NCI-H2227 (cell line): ENCODE measurements at regions not wholly inside any gene's neighbourhood (a gene's known extent, or its start where the extent isn't known, plus 50 kb on each side); places are given as distances from the start of the nearest gene placed in this dataset.

ENCODE experiments used
- DNase-seq: peaks from one replicate; lab custom pipeline; 2025; ENCODE audit not compliant: unreplicated experiment; lab: John Stamatoyannopoulos, UW

DNA sequence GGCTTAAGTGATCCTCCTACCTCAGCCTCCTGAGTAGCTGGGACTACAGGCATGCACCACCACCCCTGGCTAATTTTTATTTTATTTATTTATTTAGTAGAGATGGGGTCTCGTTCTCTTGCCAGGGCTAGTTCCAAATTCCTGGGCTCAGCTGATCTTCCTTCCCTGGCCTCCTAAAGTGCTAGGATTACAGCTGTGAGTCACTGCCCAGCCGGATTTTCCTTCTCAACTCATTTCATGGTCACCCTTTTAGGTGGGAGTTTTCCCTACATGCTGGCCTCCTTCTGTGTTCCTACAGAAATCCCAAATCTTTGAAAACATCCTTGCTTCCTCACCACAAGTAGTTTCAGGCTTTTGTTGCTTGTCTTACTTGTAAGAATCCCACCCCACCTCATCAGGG, 102.1 kb upstream of the SIAH1 start:
- no peak for DNase-seq

DNA sequence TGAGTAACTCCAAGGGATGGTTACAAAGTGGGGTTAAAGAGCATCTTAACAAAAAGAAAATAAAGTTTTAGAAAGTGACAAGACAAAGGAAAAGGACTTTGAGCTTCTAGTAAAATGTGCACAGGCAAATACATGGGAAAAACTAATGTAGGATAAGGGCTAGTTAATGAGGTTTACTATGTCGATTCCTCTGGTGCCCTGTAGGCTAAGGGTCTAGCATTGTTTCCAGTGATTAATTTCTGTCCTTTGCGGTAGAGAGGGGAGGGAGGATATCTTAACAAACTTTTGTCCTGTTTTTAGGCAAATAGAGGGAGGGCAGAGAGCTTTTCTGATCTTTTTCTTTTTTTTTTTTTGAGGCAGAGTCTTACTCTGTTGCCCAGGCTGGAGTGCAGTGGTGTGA, 96.6 kb upstream of the SIAH1 start:
- no peak for DNase-seq

GRCh38 chr16:48481211-48481610, 96.0 kb upstream of the SIAH1 start:
- no peak for DNase-seq

DNA sequence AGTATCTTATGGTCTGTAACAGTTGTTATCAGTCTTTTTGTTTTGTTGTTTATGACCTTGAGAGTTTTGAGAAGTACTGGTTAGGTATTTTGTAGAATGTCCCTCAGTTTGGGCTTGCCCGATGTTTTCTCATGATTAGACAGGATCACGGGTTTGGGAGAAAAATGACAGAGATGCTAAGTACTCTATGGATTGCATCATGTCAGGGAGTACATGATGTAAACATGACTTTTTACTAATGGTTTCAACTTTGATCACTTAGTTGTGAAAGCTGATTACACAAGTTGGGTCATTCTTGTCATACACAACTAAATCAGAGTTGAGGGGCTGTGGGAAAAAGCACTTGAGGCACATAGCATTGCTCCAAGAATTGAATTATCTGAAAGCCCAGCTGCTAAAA, 94.7 kb upstream of the SIAH1 start:
- DNase-seq = no peak

DNA sequence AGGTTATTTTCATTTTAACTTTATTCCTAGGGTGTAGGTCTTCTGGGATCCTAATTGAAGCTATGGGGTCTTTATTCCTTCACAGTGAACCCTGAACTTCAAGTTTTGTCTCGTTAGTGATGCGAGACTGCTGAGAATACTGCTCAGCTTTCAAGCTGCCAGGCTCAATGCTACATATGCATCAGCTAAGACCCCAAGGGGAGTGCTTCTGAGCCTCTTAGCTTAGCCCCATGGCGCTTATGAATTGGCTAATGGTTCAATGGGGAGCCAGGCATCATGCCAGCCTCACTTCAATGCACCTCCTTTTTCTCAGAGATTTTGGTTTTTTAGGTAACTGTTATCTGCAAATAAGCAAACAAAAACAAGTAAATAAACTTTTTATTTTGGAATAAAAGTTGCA, 94.1 kb upstream of the SIAH1 start:
- DNase-seq = no peak

- DNase-seq = no peak
These were observed 93.2 kb upstream of the SIAH1 start for GRCh38 chr16:48478393-48478792.

- no peak for DNase-seq
These were observed 86.2 kb upstream of the SIAH1 start for GRCh38 chr16:48471435-48471834.

DNA sequence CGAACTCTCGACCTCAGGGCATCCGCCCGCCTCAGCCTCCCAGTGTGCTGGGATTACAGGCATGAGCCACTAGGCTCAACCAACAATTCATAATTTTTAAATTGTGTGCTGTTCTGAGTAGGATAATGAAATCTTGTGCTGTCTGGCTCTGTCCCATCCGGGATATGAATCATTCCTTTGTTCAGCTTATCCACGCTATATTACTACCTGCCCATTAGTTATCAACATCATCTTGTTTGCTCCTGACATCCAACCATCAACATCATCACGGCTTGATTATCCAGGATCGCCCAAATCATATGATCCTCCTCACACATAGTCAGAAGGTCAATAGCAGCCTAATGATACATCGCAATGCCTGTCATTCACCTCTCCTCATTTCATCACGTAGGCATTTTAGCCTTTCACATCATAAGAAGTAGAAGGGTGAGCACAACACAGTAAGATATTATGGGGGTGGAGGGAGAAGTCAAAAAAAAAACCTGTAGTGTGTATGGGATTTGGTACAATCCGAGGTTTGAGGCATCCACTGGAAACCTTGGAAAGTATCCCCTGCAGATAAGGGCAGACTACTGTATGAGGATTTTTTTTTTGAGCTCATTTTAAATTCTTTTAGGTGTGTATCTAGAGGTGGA, 77.0 kb upstream of the SIAH1 start:
- DNase-seq = peak; percentile 4

DNA sequence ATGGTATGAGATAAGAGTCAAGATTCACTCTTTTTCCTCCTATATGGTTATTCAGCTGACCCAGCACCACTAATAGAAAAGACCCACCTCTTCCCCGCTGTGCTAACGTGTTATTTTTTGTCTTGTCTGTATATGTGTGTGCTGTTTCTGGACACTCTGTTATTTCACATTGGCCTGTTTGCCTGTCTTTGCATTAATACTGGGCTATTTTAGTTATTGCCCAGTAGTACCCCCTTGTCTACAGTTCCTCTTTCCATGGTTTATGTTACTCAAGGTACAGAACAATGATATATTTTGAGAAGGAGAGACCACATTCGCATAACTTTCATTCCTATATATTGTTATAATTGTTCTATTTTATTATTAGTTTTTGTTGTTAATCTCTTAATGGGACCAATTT, 74.0 kb upstream of the SIAH1 start:
- DNase-seq = no peak

DNA sequence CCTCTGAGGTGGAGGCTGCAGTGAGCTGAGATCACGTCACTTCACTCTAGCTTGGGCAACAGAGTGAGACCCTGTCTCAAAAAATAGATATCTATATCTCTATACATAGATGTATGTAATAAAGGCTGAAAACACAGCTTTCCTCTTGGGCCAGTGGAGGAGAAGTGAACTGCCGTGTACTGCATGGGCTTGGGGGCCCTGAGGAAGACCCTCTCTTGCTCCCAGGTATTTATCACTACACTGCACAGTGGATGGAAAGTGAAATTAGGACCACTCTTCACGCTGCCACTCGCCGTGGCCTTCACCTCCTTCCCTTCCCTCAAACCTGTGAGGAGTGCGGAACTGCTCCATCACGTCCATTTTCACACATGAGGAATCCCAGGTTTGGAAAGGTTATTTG, 68.8 kb upstream of the SIAH1 start:
- DNase-seq = no peak

GRCh38 chr16:48452991-48453760, 68.0 kb upstream of the SIAH1 start:
- no peak for DNase-seq

- no peak for DNase-seq
These were observed 66.1 kb upstream of the SIAH1 start for GRCh38 chr16:48451323-48451722.

- DNase-seq = no peak
These were observed 65.2 kb upstream of the SIAH1 start for GRCh38 chr16:48450367-48450766.

DNA sequence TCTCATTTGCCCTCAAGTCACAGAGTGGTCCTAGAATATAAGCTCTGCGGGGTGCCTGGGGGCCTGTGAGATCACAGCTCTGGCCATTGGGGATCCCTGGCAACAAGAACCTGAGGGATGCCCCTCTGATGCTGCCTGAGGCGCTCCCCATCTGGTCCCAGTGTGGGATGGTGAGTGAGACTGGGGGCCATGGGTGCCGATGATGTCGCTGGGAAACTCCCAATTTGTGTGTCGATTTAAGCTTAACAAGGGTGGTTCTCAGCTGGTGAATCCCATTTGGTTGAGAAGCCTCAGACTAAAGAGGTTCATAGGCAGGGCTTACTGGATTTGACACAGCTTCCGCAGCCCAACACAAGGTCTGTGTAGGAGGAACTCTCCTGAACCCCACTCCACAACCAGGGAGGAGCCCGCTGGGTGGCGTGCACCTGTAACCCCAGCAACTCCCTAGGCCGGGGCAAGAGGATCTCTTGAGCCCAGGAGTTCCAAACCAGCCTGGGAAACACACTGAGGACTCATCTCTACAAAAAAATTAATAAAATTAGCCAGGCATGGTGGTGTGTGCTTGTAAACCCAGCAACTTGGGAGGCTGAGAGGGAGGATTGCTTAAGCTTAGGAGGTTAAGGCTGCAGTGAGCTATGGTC, 63.7 kb upstream of the SIAH1 start:
- DNase-seq = no peak

DNA sequence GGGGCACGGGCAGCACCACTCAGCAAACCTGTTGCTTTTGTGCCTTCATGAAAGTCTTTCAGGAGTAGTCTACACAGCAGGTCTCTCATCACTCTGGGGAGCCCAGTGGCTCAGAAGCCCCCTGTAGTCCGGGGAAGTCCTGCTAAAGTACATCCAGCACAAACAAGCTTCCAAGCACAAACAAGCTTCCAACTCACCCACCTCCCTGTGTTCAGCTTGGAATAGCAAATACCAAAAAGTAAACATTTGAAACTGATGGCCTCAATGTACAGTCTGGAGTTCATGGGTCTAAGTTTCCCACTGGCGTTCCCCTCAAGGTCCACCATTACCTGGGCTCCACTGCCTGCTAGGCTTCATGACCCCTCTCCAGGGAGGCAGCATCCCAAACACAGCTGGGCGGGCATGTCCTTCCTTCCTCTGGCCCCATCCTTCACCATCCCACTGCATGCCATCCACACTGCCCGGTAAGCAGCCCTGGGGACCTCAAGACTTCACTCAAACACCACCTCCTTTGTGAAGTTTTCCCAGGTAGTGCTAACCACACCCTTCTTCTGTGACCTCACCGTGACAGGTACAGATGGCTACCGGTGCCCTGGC, 62.8 kb upstream of the SIAH1 start:
- no peak for DNase-seq

DNA sequence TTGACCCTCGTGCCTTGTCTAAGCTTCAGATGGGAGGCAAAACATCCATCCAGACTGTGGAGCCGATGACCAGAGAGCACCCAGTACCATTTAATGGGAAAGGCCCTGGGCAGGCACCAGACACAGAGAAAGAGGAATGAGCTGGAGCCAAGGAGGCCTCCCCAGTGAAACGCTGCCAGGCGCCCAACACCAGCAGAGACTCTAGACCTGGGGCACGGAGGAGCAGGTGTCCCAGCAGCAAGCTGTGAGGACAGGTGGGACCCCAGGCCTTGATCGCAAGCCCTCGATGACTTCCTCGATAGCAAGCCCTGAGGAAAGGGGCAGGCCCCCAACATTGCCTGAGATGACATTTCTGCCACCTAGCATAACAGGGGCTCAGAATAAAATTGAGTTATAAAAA, 62.2 kb upstream of the SIAH1 start:
- DNase-seq = no peak

- DNase-seq = no peak
These were observed 61.3 kb upstream of the SIAH1 start for GRCh38 chr16:48446534-48446920.

- DNase-seq = no peak
These were observed 60.7 kb upstream of the SIAH1 start for GRCh38 chr16:48445782-48446533.

GRCh38 chr16:48444574-48444973, 59.4 kb upstream of the SIAH1 start:
- no peak for DNase-seq

- no peak for DNase-seq
These were observed 57.2 kb upstream of the SIAH1 start for GRCh38 chr16:48442379-48442778.

- no peak for DNase-seq
These were observed 56.7 kb upstream of the SIAH1 start for GRCh38 chr16:48441863-48442279.
